ENCODE measurements at regions not wholly inside any gene's neighbourhood (a gene's known extent, or its start where the extent isn't known, plus 50 kb on each side); places are given as distances from the start of the nearest gene placed in this dataset.
"Not testable (repeated sequence)": the region's sequence is repeated elsewhere in the genome, so short reads cannot be mapped to it uniquely, and the experiment has no call there.

GRCh38 chr11:24163146-24163545 lies 333.7 kb upstream of the LUZP2 start:
- DNase-seq (ENCODE audit: extremely low spot score, insufficient read length, low read depth), result no peak
- FAIRE-seq, result no peak

GRCh38 chr11:24163841-24164240 lies 333.0 kb upstream of the LUZP2 start:
- FAIRE-seq (no peak), DNase-seq (ENCODE audit: extremely low spot score, insufficient read length, low read depth) (no peak)

GRCh38 chr11:24171869-24172268 lies 325.0 kb upstream of the LUZP2 start:
- FAIRE-seq, result no peak
- DNase-seq (ENCODE audit: extremely low spot score, insufficient read length, low read depth), result no peak

GRCh38 chr11:24181395-24182047 lies 315.3 kb upstream of the LUZP2 start:
- DNase-seq (ENCODE audit: extremely low spot score, insufficient read length, low read depth), result no peak
- no peak for FAIRE-seq

GRCh38 chr11:24185535-24185934 lies 311.3 kb upstream of the LUZP2 start:
- FAIRE-seq; DNase-seq (ENCODE audit: extremely low spot score, insufficient read length, low read depth): not testable (repeated sequence)

- FAIRE-seq, result no peak
- DNase-seq (ENCODE audit: extremely low spot score, insufficient read length, low read depth), result no peak
These were observed 300.1 kb upstream of the LUZP2 start for GRCh38 chr11:24196733-24197132.

GRCh38 chr11:24198481-24198880 lies 298.4 kb upstream of the LUZP2 start:
- no peak for FAIRE-seq
- DNase-seq (ENCODE audit: extremely low spot score, insufficient read length, low read depth), result no peak

- DNase-seq (ENCODE audit: extremely low spot score, insufficient read length, low read depth) (no peak), FAIRE-seq (no peak)
These were observed 297.4 kb upstream of the LUZP2 start for GRCh38 chr11:24199461-24199860.

- FAIRE-seq (no peak), DNase-seq (ENCODE audit: extremely low spot score, insufficient read length, low read depth) (no peak)
These were observed 290.8 kb upstream of the LUZP2 start for GRCh38 chr11:24206030-24206429.

- DNase-seq (ENCODE audit: extremely low spot score, insufficient read length, low read depth), result no peak
These were observed 290.3 kb upstream of the LUZP2 start for GRCh38 chr11:24206511-24206910.

GRCh38 chr11:24216488-24216887 lies 280.4 kb upstream of the LUZP2 start:
- FAIRE-seq, result no peak
- DNase-seq (ENCODE audit: extremely low spot score, insufficient read length, low read depth), result no peak

More at GRCh38 chr11:24206511-24206910, 290.3 kb upstream of the LUZP2 start:
- FAIRE-seq, result no peak

GRCh38 chr11:24217319-24217718 lies 279.5 kb upstream of the LUZP2 start:
- DNase-seq (ENCODE audit: extremely low spot score, insufficient read length, low read depth); FAIRE-seq: not testable (repeated sequence)

- FAIRE-seq (no peak), DNase-seq (ENCODE audit: extremely low spot score, insufficient read length, low read depth) (no peak)
These were observed 271.4 kb upstream of the LUZP2 start for GRCh38 chr11:24225501-24225900.

- DNase-seq (ENCODE audit: extremely low spot score, insufficient read length, low read depth), result no peak
- FAIRE-seq, result no peak
These were observed 270.2 kb upstream of the LUZP2 start for GRCh38 chr11:24226606-24227005.

- DNase-seq (ENCODE audit: extremely low spot score, insufficient read length, low read depth), result no peak
- no peak for FAIRE-seq
These were observed 263.8 kb upstream of the LUZP2 start for GRCh38 chr11:24233041-24233440.

GRCh38 chr11:24234822-24235508 lies 261.9 kb upstream of the LUZP2 start:
- no peak for FAIRE-seq

GRCh38 chr11:24238771-24239645 lies 257.8 kb upstream of the LUZP2 start:
- DNase-seq (ENCODE audit: extremely low spot score, insufficient read length, low read depth) (no peak), FAIRE-seq (no peak)

More at GRCh38 chr11:24234822-24235508, 261.9 kb upstream of the LUZP2 start:
- DNase-seq (ENCODE audit: extremely low spot score, insufficient read length, low read depth), result no peak

- FAIRE-seq (no peak), DNase-seq (ENCODE audit: extremely low spot score, insufficient read length, low read depth) (no peak)
These were observed 256.9 kb upstream of the LUZP2 start for GRCh38 chr11:24239930-24240329.

GRCh38 chr11:24240496-24241175 lies 256.2 kb upstream of the LUZP2 start:
- FAIRE-seq (no peak), DNase-seq (ENCODE audit: extremely low spot score, insufficient read length, low read depth) (no peak)

GRCh38 chr11:24246715-24247114 lies 250.1 kb upstream of the LUZP2 start:
- DNase-seq (ENCODE audit: extremely low spot score, insufficient read length, low read depth) (no peak), FAIRE-seq (no peak)

All from GM18507 (cell line).